Chondrocyte (in vitro differentiated cells): ENCODE measurements at regions not wholly inside any gene's neighbourhood (a gene's known extent, or its start where the extent isn't known, plus 50 kb on each side); places are given as distances from the start of the nearest gene placed in this dataset.

Experiments used
- DNase-seq: peaks from one replicate; pipeline ENCODE4 v3.0.0; 2021; ENCODE audit warnings: mixed read lengths, low spot score
- H3K27ac Mint-ChIP-seq: one replicate; pipeline ENCODE4 v1.8.0; 2021; ENCODE audit warnings: mild to moderate bottlenecking, moderate library complexity, mixed read lengths; ENCODE audit not compliant: unreplicated experiment
- H3K27me3 Mint-ChIP-seq: 2 replicates; pipeline ENCODE4 v1.8.0; 2021; ENCODE audit warnings: low read depth, mixed read lengths
- H3K36me3 Mint-ChIP-seq: 2 replicates; pipeline ENCODE4 v1.8.0; 2021; ENCODE audit warnings: low read depth, mixed read lengths
- H3K4me1 Mint-ChIP-seq: 2 replicates; pipeline ENCODE4 v1.8.0; 2021; ENCODE audit warnings: low read depth, mild to moderate bottlenecking, mixed read lengths
- H3K4me3 Mint-ChIP-seq: one replicate; pipeline ENCODE4 v1.8.0; 2021; ENCODE audit warnings: mild to moderate bottlenecking, moderate library complexity, mixed read lengths; ENCODE audit not compliant: unreplicated experiment
- H3K9me3 Mint-ChIP-seq: 2 replicates; pipeline ENCODE4 v1.8.0; 2021; ENCODE audit warnings: low read depth, mixed read lengths
- TF ChIP-seq, protein P1 (sequence below): fragments of 200-600 bp; sonication (generic); IDR thresholded peaks from 2 replicates; pipeline ENCODE4 v1.5.0; 2021; ENCODE audit warnings: antibody characterized with exemption, mild to moderate bottlenecking, moderate library complexity

DNA sequence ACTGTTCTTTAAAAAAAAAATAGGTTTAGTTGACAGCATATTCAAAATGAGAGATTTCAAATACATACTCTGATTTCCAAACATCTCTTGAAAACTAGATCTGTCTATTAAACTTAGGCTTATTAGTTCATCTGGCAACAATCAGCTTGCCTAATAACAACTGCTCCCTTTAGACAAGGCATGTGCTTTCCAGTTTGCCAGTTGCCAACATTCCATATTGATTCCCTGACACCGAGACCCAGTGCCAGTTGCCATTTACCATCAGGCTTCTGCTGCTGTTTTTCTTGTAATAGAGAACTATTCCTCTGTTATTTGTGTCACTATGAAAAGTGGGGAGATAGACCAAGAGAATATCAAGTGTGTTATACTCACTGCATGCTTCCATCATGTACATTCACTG lies 256.0 kb downstream of the C1D start:
- H3K27me3 Mint-ChIP-seq: no peaks in the 10 kb centered on the region
- no peaks in the 10 kb centered on the region for H3K4me1 Mint-ChIP-seq
- TF ChIP-seq, protein P1, sequence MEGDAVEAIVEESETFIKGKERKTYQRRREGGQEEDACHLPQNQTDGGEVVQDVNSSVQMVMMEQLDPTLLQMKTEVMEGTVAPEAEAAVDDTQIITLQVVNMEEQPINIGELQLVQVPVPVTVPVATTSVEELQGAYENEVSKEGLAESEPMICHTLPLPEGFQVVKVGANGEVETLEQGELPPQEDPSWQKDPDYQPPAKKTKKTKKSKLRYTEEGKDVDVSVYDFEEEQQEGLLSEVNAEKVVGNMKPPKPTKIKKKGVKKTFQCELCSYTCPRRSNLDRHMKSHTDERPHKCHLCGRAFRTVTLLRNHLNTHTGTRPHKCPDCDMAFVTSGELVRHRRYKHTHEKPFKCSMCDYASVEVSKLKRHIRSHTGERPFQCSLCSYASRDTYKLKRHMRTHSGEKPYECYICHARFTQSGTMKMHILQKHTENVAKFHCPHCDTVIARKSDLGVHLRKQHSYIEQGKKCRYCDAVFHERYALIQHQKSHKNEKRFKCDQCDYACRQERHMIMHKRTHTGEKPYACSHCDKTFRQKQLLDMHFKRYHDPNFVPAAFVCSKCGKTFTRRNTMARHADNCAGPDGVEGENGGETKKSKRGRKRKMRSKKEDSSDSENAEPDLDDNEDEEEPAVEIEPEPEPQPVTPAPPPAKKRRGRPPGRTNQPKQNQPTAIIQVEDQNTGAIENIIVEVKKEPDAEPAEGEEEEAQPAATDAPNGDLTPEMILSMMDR: no peak
- no peak for DNase-seq
- peaks cover 5% of the 10 kb centered on the region for H3K36me3 Mint-ChIP-seq
- H3K9me3 Mint-ChIP-seq: peaks cover 22% of the 10 kb centered on the region
- H3K27ac Mint-ChIP-seq: no peak overlapping the region
- no peak overlapping the region for H3K4me3 Mint-ChIP-seq

DNA sequence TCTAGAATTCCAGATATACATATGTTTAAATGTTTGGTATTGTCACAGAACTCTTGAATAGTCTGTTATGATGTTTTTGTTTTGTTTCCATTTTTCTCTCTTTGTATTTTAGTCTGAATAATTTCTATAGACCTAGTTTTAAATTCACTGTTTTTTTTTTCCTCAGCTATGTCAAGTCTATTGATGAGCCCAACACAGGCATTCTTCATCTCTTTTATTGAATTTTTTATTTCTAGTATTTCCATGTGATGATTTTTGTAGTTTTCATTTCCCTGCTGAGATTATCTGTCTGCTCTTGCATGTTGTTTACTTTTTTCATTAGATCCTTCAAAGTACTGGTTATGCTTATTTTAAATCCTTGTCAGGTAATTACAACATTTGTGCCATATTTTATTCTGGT lies 254.7 kb downstream of the C1D start:
- Mint-ChIP-seq H3K4me1 (no peaks in the 10 kb centered on the region), H3K36me3 (peaks cover 5% of the 10 kb centered on the region), H3K27ac (no peak overlapping the region), H3K4me3 (no peak overlapping the region), H3K9me3 (peaks cover 31% of the 10 kb centered on the region), H3K27me3 (no peaks in the 10 kb centered on the region)
- no peak for DNase-seq
- TF ChIP-seq, protein P1: no peak

DNA sequence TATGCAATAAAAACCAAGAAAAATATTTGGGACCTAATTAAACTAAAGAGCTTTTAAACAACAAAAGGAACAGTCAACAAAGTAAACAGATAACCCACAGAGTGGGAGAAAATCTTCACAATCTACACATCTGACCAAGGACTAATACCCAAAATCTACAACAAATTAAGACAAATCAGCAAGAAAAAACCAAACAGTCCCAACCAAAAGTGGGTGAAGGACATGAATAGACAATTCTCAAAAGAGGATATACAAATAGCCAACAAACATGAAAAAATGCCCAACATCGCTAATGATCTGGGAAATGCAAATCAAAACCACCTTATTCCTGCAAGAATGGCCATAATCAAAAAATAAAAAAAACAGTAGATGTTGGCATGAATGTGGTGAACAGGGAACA lies 250.1 kb downstream of the C1D start:
- Mint-ChIP-seq H3K9me3 (peaks cover 29% of the 10 kb centered on the region), H3K36me3 (peaks cover 5% of the 10 kb centered on the region), H3K27ac (no peak overlapping the region), H3K4me1 (no peaks in the 10 kb centered on the region), H3K4me3 (no peak overlapping the region), H3K27me3 (no peaks in the 10 kb centered on the region)
- DNase-seq: no peak
- TF ChIP-seq, protein P1: no peak

DNA sequence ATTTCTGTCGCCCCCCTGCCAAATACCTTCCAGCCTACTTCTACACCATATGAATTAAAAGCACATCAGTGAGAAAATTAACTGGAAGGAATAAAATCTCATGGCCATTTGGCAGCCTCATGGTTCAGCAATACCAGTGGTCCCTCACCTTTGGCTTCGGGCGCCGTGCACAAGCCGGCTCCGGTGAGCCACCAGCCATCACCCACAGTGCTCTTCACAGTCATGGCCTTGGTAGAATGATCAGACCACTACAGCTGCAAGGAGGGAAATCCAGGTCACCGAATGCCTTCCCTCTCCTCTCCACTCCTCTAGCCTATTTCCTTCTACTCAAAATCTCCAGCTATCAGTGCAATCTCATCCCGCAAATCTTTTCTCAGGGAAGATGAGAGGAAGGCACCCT lies 239.1 kb downstream of the C1D start:
- Mint-ChIP-seq H3K27ac (no peak overlapping the region), H3K4me3 (no peak overlapping the region), H3K36me3 (no peaks in the 10 kb centered on the region), H3K9me3 (peaks cover 18% of the 10 kb centered on the region), H3K27me3 (no peaks in the 10 kb centered on the region), H3K4me1 (peaks cover 10% of the 10 kb centered on the region)
- TF ChIP-seq, protein P1: no peak
- no peak for DNase-seq

- no peak overlapping the region for H3K4me3 Mint-ChIP-seq
- peaks cover 16% of the 10 kb centered on the region for H3K9me3 Mint-ChIP-seq
- no peaks in the 10 kb centered on the region for H3K27me3 Mint-ChIP-seq
- H3K36me3 Mint-ChIP-seq: no peaks in the 10 kb centered on the region
- TF ChIP-seq, protein P1: no peak
- H3K4me1 Mint-ChIP-seq: peaks cover 10% of the 10 kb centered on the region
- no peak for DNase-seq
- no peak overlapping the region for H3K27ac Mint-ChIP-seq
Measured at GRCh38 chr2:67824186-67824585, 238.6 kb downstream of the C1D start.
